Spleen (tissue), 7 donors: ENCODE measurements at regions not wholly inside any gene's neighbourhood (a gene's known extent, or its start where the extent isn't known, plus 50 kb on each side); places are given as distances from the start of the nearest gene placed in this dataset.

ENCODE experiments used
- CTCF ChIP-seq, 11 experiments: fragments of 200-600 bp in 7 of 11; fragments of 450-650 bp in 4 of 11; sonication (generic) in 4 of 11; IDR thresholded peaks in 8 of 11; conservative IDR thresholded peaks in 3 of 11; 1 replicate in 7 of 11; 2 replicates in 4 of 11; pipeline versions ENCODE4 v1.4.0 to v1.8.0; 2016 to 2021; ENCODE audit warnings: antibody characterized with exemption in 11 of 11, inconsistent platforms in 4 of 11, mild to moderate bottlenecking in 1 of 11
- POLR2A ChIP-seq, 3 donors: fragments of 450-650 bp; IDR thresholded peaks; one replicate each; pipeline ENCODE4 v1.5.1; 2017; ENCODE audit warnings: antibody characterized with exemption in 3 of 3, mild to moderate bottlenecking in 1 of 3
- POLR2AphosphoS5 ChIP-seq, 3 donors: sonication (generic); formaldehyde crosslinking; IDR thresholded peaks; one replicate each; pipeline ENCODE4 v1.5.1; 2017; ENCODE audit warnings: antibody characterized with exemption in 3 of 3
- donor health status: DM: no; HTN: no; CAD: no; lungs with moderate emphysema.
- donor health status: DM: no; HTN: no; CAD: no.
- donor health status: DM: no; HTN: no; CAD: no.

GRCh38 chr12:89267404-89267803 lies 84.9 kb downstream of the DUSP6 start:
- TF ChIP-seq CTCF (IDR thresholded peaks at IDR 0.05 in 8 of 11, conservative IDR thresholded peaks at IDR 0.05 in 3 of 11), result no peak
- TF ChIP-seq POLR2AphosphoS5 (IDR thresholded peaks at IDR 0.05), result no peak
- no peak for TF ChIP-seq POLR2A (IDR thresholded peaks at IDR 0.05)
